Osteocyte (in vitro differentiated cells): ENCODE measurements at regions not wholly inside any gene's neighbourhood (a gene's known extent, or its start where the extent isn't known, plus 50 kb on each side); places are given as distances from the start of the nearest gene placed in this dataset.
A peak's percentile ranks its signal among the peaks of the same experiment; 100 is the strongest.
"Not testable (repeated sequence)": the region's sequence is repeated elsewhere in the genome, so short reads cannot be mapped to it uniquely, and the experiment has no call there.

Experiments
- DNase-seq: peaks from one replicate; pipeline ENCODE4 v3.0.0; 2021; ENCODE audit warnings: mixed read lengths; ENCODE audit not compliant: unreplicated experiment; ENCODE audit errors: extremely low spot score
- H3K27ac Mint-ChIP-seq: one replicate; pipeline ENCODE4 v1.8.0; 2021; ENCODE audit warnings: mild to moderate bottlenecking, mixed read lengths; ENCODE audit not compliant: unreplicated experiment
- H3K27me3 Mint-ChIP-seq: one replicate; pipeline ENCODE4 v1.8.0; 2021; ENCODE audit warnings: mixed read lengths; ENCODE audit not compliant: unreplicated experiment
- H3K36me3 Mint-ChIP-seq: one replicate; pipeline ENCODE4 v1.8.0; 2021; ENCODE audit warnings: mixed read lengths; ENCODE audit not compliant: unreplicated experiment
- H3K4me1 Mint-ChIP-seq: one replicate; pipeline ENCODE4 v1.8.0; 2021; ENCODE audit warnings: mixed read lengths; ENCODE audit not compliant: unreplicated experiment
- H3K4me3 Mint-ChIP-seq: one replicate; pipeline ENCODE4 v1.8.0; 2021; ENCODE audit warnings: mild to moderate bottlenecking, moderate library complexity, mixed read lengths; ENCODE audit not compliant: unreplicated experiment
- H3K9me3 Mint-ChIP-seq: one replicate; pipeline ENCODE4 v1.8.0; 2021; ENCODE audit warnings: mixed read lengths; ENCODE audit not compliant: unreplicated experiment
- TF ChIP-seq, protein P1 (sequence below): fragments of 200-600 bp; sonication (generic); IDR thresholded peaks from 2 replicates; pipeline ENCODE4 v1.5.0; 2021; ENCODE audit warnings: antibody characterized with exemption, mild to moderate bottlenecking, moderate library complexity

- Mint-ChIP-seq H3K4me3 (no peak overlapping the region), H3K36me3 (no peaks in the 10 kb centered on the region), H3K9me3 (no peaks in the 10 kb centered on the region), H3K27me3 (peaks cover 8% of the 10 kb centered on the region), H3K4me1 (no peaks in the 10 kb centered on the region), H3K27ac (no peak overlapping the region)
- TF ChIP-seq, protein P1, sequence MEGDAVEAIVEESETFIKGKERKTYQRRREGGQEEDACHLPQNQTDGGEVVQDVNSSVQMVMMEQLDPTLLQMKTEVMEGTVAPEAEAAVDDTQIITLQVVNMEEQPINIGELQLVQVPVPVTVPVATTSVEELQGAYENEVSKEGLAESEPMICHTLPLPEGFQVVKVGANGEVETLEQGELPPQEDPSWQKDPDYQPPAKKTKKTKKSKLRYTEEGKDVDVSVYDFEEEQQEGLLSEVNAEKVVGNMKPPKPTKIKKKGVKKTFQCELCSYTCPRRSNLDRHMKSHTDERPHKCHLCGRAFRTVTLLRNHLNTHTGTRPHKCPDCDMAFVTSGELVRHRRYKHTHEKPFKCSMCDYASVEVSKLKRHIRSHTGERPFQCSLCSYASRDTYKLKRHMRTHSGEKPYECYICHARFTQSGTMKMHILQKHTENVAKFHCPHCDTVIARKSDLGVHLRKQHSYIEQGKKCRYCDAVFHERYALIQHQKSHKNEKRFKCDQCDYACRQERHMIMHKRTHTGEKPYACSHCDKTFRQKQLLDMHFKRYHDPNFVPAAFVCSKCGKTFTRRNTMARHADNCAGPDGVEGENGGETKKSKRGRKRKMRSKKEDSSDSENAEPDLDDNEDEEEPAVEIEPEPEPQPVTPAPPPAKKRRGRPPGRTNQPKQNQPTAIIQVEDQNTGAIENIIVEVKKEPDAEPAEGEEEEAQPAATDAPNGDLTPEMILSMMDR = no peak
- no peak for DNase-seq
These were observed 71.2 kb upstream of the CHORDC1 start for GRCh38 chr11:90294091-90294490.

- H3K36me3 Mint-ChIP-seq = no peaks in the 10 kb centered on the region
- H3K27me3 Mint-ChIP-seq = peaks cover 18% of the 10 kb centered on the region
- DNase-seq = no peak
- TF ChIP-seq, protein P1 = peak; percentile 66
- no peak overlapping the region for H3K27ac Mint-ChIP-seq
- H3K9me3 Mint-ChIP-seq = no peaks in the 10 kb centered on the region
- no peaks in the 10 kb centered on the region for H3K4me1 Mint-ChIP-seq
- no peak overlapping the region for H3K4me3 Mint-ChIP-seq
These were observed 65.5 kb upstream of the CHORDC1 start for GRCh38 chr11:90288212-90288821.

DNA sequence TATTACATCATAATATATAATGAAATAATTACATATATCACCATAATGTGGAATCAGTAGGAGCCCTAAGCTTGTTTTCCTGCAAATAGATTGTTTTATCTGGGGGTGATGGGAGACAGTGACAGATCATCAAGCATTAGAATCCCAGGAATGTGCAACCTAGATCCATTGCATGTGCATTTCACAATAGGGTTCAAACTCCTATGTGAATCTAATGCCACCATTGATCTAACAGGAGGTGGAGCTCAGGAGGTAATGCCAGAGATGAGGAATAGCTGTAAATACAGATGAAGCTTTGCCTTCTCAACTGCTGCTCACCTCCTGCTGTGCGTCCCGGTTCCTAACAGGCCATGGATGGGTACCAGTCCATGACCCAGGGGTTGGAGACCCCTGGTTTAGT, 63.8 kb upstream of the CHORDC1 start:
- Mint-ChIP-seq H3K9me3 (no peaks in the 10 kb centered on the region), H3K27me3 (peaks cover 18% of the 10 kb centered on the region), H3K4me3 (no peak overlapping the region), H3K27ac (no peak overlapping the region), H3K36me3 (no peaks in the 10 kb centered on the region), H3K4me1 (no peaks in the 10 kb centered on the region)
- TF ChIP-seq, protein P1 = no peak
- DNase-seq = no peak

DNA sequence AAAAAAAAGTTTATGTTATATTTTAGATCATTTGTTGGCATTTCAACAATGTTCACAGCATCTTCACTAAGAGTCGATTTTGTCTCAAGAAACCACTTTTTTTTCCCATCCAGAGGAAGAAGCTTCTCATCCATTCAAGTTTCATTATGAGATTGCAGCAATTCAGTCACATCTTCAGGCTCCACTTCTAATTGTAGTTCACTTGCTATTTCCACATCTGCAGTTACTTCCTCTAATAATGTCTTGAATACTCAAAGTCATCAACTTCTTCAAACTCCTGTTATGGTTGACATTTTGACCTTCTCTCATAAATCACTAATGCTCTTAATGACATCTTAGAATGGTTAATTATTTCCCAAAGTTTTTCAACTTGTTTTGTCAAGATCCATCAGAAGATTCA, 61.3 kb upstream of the CHORDC1 start:
- peaks cover 13% of the 10 kb centered on the region for H3K27me3 Mint-ChIP-seq
- H3K4me3 Mint-ChIP-seq = no peak overlapping the region
- no peaks in the 10 kb centered on the region for H3K4me1 Mint-ChIP-seq
- H3K9me3 Mint-ChIP-seq = no peaks in the 10 kb centered on the region
- DNase-seq = no peak
- no peaks in the 10 kb centered on the region for H3K36me3 Mint-ChIP-seq
- TF ChIP-seq, protein P1 = no peak
- no peak overlapping the region for H3K27ac Mint-ChIP-seq

DNA sequence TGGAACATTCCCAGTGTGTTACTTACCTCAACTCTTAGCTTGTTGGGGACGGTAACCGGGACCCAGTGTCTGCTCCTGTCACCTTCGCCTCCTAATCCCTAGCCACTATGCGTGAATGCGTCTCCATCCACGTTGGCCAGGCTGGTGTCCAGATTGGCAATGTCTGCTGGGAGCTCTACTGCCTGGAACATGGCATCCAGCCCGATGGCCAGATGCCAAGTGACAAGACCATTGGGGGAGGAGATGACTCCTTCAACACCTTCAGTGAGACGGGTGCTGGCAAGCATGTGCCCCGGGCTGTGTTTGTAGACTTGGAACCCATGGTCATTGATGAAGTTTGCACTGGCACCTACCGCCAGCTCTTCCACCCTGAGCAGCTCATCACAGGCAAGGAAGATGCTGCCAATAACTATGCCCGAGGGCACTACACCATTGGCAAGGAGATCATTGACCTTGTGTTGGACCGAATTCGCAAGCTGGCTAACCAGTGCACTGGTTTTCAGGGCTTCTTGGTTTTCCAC, 59.8 kb upstream of the CHORDC1 start:
- H3K27ac Mint-ChIP-seq, H3K9me3 Mint-ChIP-seq, DNase-seq, H3K4me3 Mint-ChIP-seq, H3K36me3 Mint-ChIP-seq, H3K4me1 Mint-ChIP-seq: not testable (repeated sequence)
- peaks cover 12% of the 10 kb centered on the region for H3K27me3 Mint-ChIP-seq

DNA sequence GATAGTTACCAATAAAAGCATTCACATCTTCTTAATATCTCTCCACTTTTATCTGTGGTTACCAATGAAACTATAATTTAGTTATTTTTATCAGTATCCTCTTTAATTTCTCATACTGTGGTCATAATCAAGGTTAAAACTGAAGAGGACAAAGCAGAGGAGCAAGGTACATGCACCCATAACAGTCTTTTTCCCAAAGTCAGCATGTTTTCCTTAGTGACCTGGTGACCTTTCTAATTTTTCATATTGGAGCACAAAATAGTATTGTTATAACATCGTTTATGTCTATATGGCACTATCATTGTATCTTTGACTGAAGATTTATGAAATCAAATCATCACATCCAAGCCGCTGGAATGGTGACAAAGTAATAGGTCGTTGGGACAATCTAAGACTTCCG, 51.5 kb upstream of the CHORDC1 start:
- H3K4me3 Mint-ChIP-seq = no peak overlapping the region
- no peaks in the 10 kb centered on the region for H3K36me3 Mint-ChIP-seq
- TF ChIP-seq, protein P1 = no peak
- peaks cover 8% of the 10 kb centered on the region for H3K27me3 Mint-ChIP-seq
- H3K27ac Mint-ChIP-seq = no peak overlapping the region
- peaks cover 8% of the 10 kb centered on the region for H3K9me3 Mint-ChIP-seq
- no peak for DNase-seq
- H3K4me1 Mint-ChIP-seq = no peaks in the 10 kb centered on the region
